Thyroid gland (tissue), 4 donors: ENCODE measurements at regions not wholly inside any gene's neighbourhood (a gene's known extent, or its start where the extent isn't known, plus 50 kb on each side); places are given as distances from the start of the nearest gene placed in this dataset.

Experiments used
- DNase-seq, 2 donors: peaks; one replicate each; pipeline ENCODE4 v3.0.0-alpha.2; 2019
- H3K27ac ChIP-seq, 3 donors: fragments of 200-600 bp; sonication (generic); 1 replicate in 2 of 3; 2 replicates in 1 of 3; pipeline ENCODE4 v1.5.1; 2016 to 2019; ENCODE audit warnings: mild to moderate bottlenecking in 1 of 3, moderate library complexity in 1 of 3
- H3K27me3 ChIP-seq: fragments of 200-600 bp; sonication (generic); one replicate; pipeline ENCODE4 v1.5.1; 2019
- H3K36me3 ChIP-seq, 2 donors: fragments of 200-600 bp; sonication (generic); one replicate each; pipeline ENCODE4 v1.5.1; 2016 to 2019
- H3K4me1 ChIP-seq, 2 donors: fragments of 200-600 bp; sonication (generic); one replicate each; pipeline ENCODE4 v1.5.1; 2017 to 2019
- H3K4me3 ChIP-seq, 3 donors: fragments of 200-600 bp; sonication (generic); replicated peaks in 1 of 3; 1 replicate in 2 of 3; 2 replicates in 1 of 3; pipeline ENCODE4 v1.5.1; 2016; ENCODE audit warnings: mild to moderate bottlenecking in 1 of 3
- H3K9me3 ChIP-seq: fragments of 200-600 bp; sonication (generic); one replicate; pipeline ENCODE4 v1.5.1; 2017
- CTCF ChIP-seq, 6 experiments: fragments of 200-600 bp in 3 of 6; fragments of 450-650 bp in 3 of 6; sonication (generic) in 3 of 6; IDR thresholded peaks; one replicate each; pipeline ENCODE4 v1.5.1; 2016 to 2019; ENCODE audit warnings: antibody characterized with exemption in 6 of 6, mild to moderate bottlenecking in 2 of 6, inconsistent platforms in 1 of 6, moderate library complexity in 1 of 6
- POLR2A ChIP-seq, 2 donors: fragments of 450-650 bp; IDR thresholded peaks; one replicate each; pipeline ENCODE4 v1.6.1; 2017; ENCODE audit warnings: antibody characterized with exemption in 2 of 2, mild to moderate bottlenecking in 2 of 2, moderate library complexity in 1 of 2
- WGBS, 2 donors: methylation state at CpG; one replicate each; pipeline ENCODE4 v1.1.5; 2017; 5-methylcytosine and 5-hydroxymethylcytosine counted together
- intact Hi-C: fragments of 100-400 bp; cut with DNase I; formaldehyde crosslinking; loops from one replicate; pipeline ENCODE4 v1.15.1; 2023

- no peaks in the 10 kb centered on the region for H3K4me1 ChIP-seq
- H3K27ac ChIP-seq, result no peak overlapping the region
- no peaks in the 10 kb centered on the region for H3K36me3 ChIP-seq
- DNase-seq, result no peak
- H3K4me3 ChIP-seq, result no peak overlapping the region
- TF ChIP-seq CTCF (IDR thresholded peaks at IDR 0.05), result no peak
- TF ChIP-seq POLR2A (IDR thresholded peaks at IDR 0.05), result no peak
- H3K9me3 ChIP-seq, result no peaks in the 10 kb centered on the region
- 48 to 49% methylated on average over 4 to 6 of the region's 6 CpGs for WGBS, 2 donors
- intact Hi-C loops, result no loop called here
- no peaks in the 10 kb centered on the region for H3K27me3 ChIP-seq
Observed at GRCh38 chr1:18009055-18009454, 98.5 kb upstream of the IGSF21 start.

DNA sequence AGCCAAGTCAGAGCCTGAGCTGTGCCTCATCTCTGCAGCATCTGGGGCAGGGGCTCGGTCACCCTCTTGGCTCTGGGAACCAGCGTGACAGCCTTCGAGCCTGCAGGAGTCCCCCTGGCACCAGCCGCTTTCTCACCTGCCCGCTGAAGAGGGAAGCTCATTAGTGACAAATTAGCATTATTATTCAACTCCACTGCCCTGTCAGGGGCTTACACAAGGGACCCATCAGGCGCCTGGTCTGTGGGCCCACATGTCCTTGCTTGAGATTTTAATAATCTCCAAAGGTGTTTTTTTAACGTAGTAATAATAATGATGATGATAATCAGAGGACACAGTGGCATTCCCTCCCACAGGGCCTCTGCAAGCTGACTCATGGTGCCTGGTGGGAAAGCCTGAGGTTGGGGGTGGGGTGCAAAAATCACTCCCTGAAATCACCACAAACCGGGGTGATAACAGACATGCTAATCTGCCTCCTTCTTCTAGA is 98.1 kb upstream of the IGSF21 start:
- intact Hi-C loops, result no loop called here
- TF ChIP-seq POLR2A (IDR thresholded peaks at IDR 0.05), result no peak
- no peak for TF ChIP-seq CTCF (IDR thresholded peaks at IDR 0.05)
- Histone ChIP-seq H3K27me3 (no peaks in the 10 kb centered on the region), H3K36me3 (no peaks in the 10 kb centered on the region), H3K4me1 (no peaks in the 10 kb centered on the region), H3K27ac (no peak overlapping the region), H3K4me3 (no peak overlapping the region), H3K9me3 (no peaks in the 10 kb centered on the region)
- WGBS, 2 donors, result 11 to 12% methylated on average over 6 to 8 of the region's 8 CpGs
- DNase-seq, result no peak

GRCh38 chr1:18010408-18010807 is 97.2 kb upstream of the IGSF21 start:
- Histone ChIP-seq H3K4me1 (no peaks in the 10 kb centered on the region), H3K27ac (no peak overlapping the region), H3K4me3 (no peak overlapping the region), H3K9me3 (no peaks in the 10 kb centered on the region), H3K27me3 (no peaks in the 10 kb centered on the region), H3K36me3 (no peaks in the 10 kb centered on the region)
- TF ChIP-seq POLR2A (IDR thresholded peaks at IDR 0.05) (no peak), CTCF (IDR thresholded peaks at IDR 0.05) (no peak)
- intact Hi-C loops, result no loop called here
- no peak for DNase-seq
- WGBS, 2 donors, result 78 to 86% methylated on average over 4 of the region's 4 CpGs

GRCh38 chr1:18010945-18011344 is 96.7 kb upstream of the IGSF21 start:
- WGBS, 2 donors, result 44 to 53% methylated on average over 2 of the region's 2 CpGs
- TF ChIP-seq POLR2A (IDR thresholded peaks at IDR 0.05) (no peak), CTCF (IDR thresholded peaks at IDR 0.05) (no peak)
- Histone ChIP-seq H3K9me3 (no peaks in the 10 kb centered on the region), H3K36me3 (no peaks in the 10 kb centered on the region), H3K4me3 (no peak overlapping the region), H3K4me1 (no peaks in the 10 kb centered on the region), H3K27me3 (no peaks in the 10 kb centered on the region), H3K27ac (no peak overlapping the region)
- no peak for DNase-seq
- intact Hi-C loops, result no loop called here

- 88 to 98% methylated on average over 1 of the region's 1 CpG for WGBS, 2 donors
- no peaks in the 10 kb centered on the region for H3K9me3 ChIP-seq
- no peak overlapping the region for H3K4me3 ChIP-seq
- no peak overlapping the region for H3K27ac ChIP-seq
- DNase-seq, result no peak
- no peaks in the 10 kb centered on the region for H3K27me3 ChIP-seq
- TF ChIP-seq POLR2A (IDR thresholded peaks at IDR 0.05) (no peak), CTCF (IDR thresholded peaks at IDR 0.05) (no peak)
- no peaks in the 10 kb centered on the region for H3K36me3 ChIP-seq
- intact Hi-C loops, result no loop called here
- H3K4me1 ChIP-seq, result no peaks in the 10 kb centered on the region
Observed at GRCh38 chr1:18011703-18012102, 95.9 kb upstream of the IGSF21 start.
